ENCODE measurements at regions not wholly inside any gene's neighbourhood (a gene's known extent, or its start where the extent isn't known, plus 50 kb on each side); places are given as distances from the start of the nearest gene placed in this dataset.

DNA sequence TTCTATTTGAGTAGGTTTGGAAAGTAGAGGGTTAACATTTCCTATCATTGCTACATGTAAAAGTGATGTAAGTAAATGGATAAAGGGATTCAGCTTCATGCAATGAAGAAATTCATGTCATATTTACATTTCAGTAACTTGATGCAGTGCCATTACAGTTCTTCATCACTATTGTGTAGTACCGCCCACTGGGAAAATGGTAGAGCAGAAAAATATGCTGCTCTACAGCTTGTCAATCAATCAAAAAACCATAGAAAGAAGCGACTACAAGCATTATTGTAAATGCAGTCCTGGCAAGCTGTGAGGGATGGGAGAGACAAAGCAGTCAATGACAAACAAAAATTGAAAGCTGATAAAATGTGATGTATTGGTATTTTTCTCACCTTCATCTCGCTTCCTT lies 1597.9 kb downstream of the RPA4 start:
- ATAC-seq (ENCODE audit: low read depth) = no peak
- no peak overlapping the region for H2BK20ac ChIP-seq (ENCODE audit: low read depth, low read length)
- no peak overlapping the region for H3K4ac ChIP-seq (ENCODE audit: low read depth, low read length)
- CTCF ChIA-PET = no interaction called here
- H3K27ac ChIP-seq (ENCODE audit: insufficient read depth, low read length) = no peak overlapping the region
- no peaks in the 10 kb centered on the region for H3K4me1 ChIP-seq (ENCODE audit: control insufficient read depth, insufficient read depth, low read length)
- H2AK5ac ChIP-seq (ENCODE audit: low read depth, low read length) = no peak overlapping the region
- no peak for DNase-seq
- no peak overlapping the region for H3K18ac ChIP-seq (ENCODE audit: low read depth, low read length)
- TF ChIP-seq RAD21 (IDR thresholded peaks at IDR 0.05; ENCODE audit: low read length) (no peak), MAFK (IDR thresholded peaks at IDR 0.05; ENCODE audit: low read depth, low read length) (no peak), USF2 (IDR thresholded peaks at IDR 0.05; ENCODE audit: low read depth, low read length) (no peak), MAZ (IDR thresholded peaks at IDR 0.05; ENCODE audit: borderline replicate concordance, low read depth, low read length) (no peak), MXI1 (IDR thresholded peaks at IDR 0.05; ENCODE audit: borderline replicate concordance, low read depth, low read length) (no peak)
- dilution Hi-C loops (cut with HindIII; ENCODE audit: low sequenced_read_pairs, unreplicated experiment) = no loop called here
- H2BK5ac ChIP-seq (ENCODE audit: low read depth, low read length, poor library complexity, severe bottlenecking) = no peak overlapping the region
- no peaks in the 10 kb centered on the region for H3K79me1 ChIP-seq (ENCODE audit: low read depth in 1 of 2, low read length in 2 of 2)
- in situ Hi-C loops (cut with MboI; ENCODE audit: low sequenced_read_pairs) = no loop called here
- WGBS, 2 experiments (ENCODE audit: extremely low coverage in 2 of 2, insufficient read length in 1 of 2) = no CpG with 5 or more reads among the region's 3 CpGs
- intact Hi-C loops (cut with micrococcal nuclease) = no loop called here
- H2BK120ac ChIP-seq (ENCODE audit: low read depth, low read length) = no peak overlapping the region
- no peaks in the 10 kb centered on the region for H3K36me3 ChIP-seq (ENCODE audit: control insufficient read depth, insufficient read depth, low read length)
- H3K4me2 ChIP-seq (ENCODE audit: low read depth, low read length) = no peak overlapping the region
- H3K9ac ChIP-seq (ENCODE audit: low read depth, low read length) = no peak overlapping the region
- H3K14ac ChIP-seq (replicated peaks; ENCODE audit: low read depth, low read length) = no peak overlapping the region
- H4K8ac ChIP-seq (ENCODE audit: low read depth in 2 of 2, low read length in 2 of 2) = no peak overlapping the region
- no peak overlapping the region for H3K4me3 ChIP-seq (ENCODE audit: insufficient read depth, low read depth, low read length)
- H3K56ac ChIP-seq (ENCODE audit: extremely low read depth, insufficient read depth, low read length) = no peak overlapping the region
- no peak overlapping the region for H4K91ac ChIP-seq (ENCODE audit: insufficient read depth, low read depth, low read length)
- POLR2A ChIA-PET (ENCODE audit: unreplicated experiment) = no interaction called here
- no peaks in the 10 kb centered on the region for H3K9me3 ChIP-seq (ENCODE audit: control insufficient read depth, insufficient read depth, low read length)
- H3K23ac ChIP-seq (ENCODE audit: low read depth, low read length) = no peak overlapping the region
- H2AK9ac ChIP-seq (replicated peaks; ENCODE audit: low read depth, low read length, poor library complexity) = no peak overlapping the region
- no peaks in the 10 kb centered on the region for H3K27me3 ChIP-seq (ENCODE audit: control insufficient read depth, insufficient read depth, low read length)
- H4K5ac ChIP-seq (ENCODE audit: low read depth, low read length) = no peak overlapping the region
- no peak overlapping the region for H2BK15ac ChIP-seq (ENCODE audit: low read depth, low read length)
- no TSS peak for BruUV-seq (replicated peaks)
- H2AFZ ChIP-seq (replicated peaks; ENCODE audit: low read length, poor library complexity) = no peak overlapping the region
- H4K20me1 ChIP-seq (ENCODE audit: insufficient read depth, low read length) = no peaks in the 10 kb centered on the region
- H3K9me1 ChIP-seq (ENCODE audit: insufficient read depth, low read length) = no peaks in the 10 kb centered on the region
